ENCODE measurements at regions not wholly inside any gene's neighbourhood (a gene's known extent, or its start where the extent isn't known, plus 50 kb on each side); places are given as distances from the start of the nearest gene placed in this dataset.

- POLR2A ChIA-PET = interaction anchor here (0.6 kb wide), 1 partner anchor 104 kb away, joined by 3 read pairs; no protein-coding TSS in a partner anchor
- H3K9me3 ChIP-seq (ENCODE audit: low read length) = no peaks in the 10 kb centered on the region
- no peak overlapping the region for H2AFZ ChIP-seq (ENCODE audit: low read length)
- CTCF ChIA-PET (ENCODE audit: unreplicated experiment) = interaction anchor here (0.8 kb wide), 1 partner anchor 11 kb away, joined by 3 read pairs; no protein-coding TSS in a partner anchor
- H3K4me1 ChIP-seq (ENCODE audit: insufficient read depth, low read length, poor library complexity, severe bottlenecking) = no peaks in the 10 kb centered on the region
- no TSS peak for BruUV-seq (replicated peaks)
- no peak for DNase-seq (ENCODE audit: low spot score)
- no peaks in the 10 kb centered on the region for H3K9me2 ChIP-seq (ENCODE audit: insufficient read depth, low read length)
- no peaks in the 10 kb centered on the region for H4K20me1 ChIP-seq (ENCODE audit: insufficient read depth, low read length)
- no peak overlapping the region for H3K27ac ChIP-seq (ENCODE audit: low read depth, low read length, poor library complexity, severe bottlenecking)
- TF ChIP-seq EZH2phosphoT487 (IDR thresholded peaks at IDR 0.05; ENCODE audit: borderline replicate concordance, low read depth, low read length) = no peak
- TF ChIP-seq, protein P1, sequence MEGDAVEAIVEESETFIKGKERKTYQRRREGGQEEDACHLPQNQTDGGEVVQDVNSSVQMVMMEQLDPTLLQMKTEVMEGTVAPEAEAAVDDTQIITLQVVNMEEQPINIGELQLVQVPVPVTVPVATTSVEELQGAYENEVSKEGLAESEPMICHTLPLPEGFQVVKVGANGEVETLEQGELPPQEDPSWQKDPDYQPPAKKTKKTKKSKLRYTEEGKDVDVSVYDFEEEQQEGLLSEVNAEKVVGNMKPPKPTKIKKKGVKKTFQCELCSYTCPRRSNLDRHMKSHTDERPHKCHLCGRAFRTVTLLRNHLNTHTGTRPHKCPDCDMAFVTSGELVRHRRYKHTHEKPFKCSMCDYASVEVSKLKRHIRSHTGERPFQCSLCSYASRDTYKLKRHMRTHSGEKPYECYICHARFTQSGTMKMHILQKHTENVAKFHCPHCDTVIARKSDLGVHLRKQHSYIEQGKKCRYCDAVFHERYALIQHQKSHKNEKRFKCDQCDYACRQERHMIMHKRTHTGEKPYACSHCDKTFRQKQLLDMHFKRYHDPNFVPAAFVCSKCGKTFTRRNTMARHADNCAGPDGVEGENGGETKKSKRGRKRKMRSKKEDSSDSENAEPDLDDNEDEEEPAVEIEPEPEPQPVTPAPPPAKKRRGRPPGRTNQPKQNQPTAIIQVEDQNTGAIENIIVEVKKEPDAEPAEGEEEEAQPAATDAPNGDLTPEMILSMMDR (conservative IDR thresholded peaks at IDR 0.05; ENCODE audit: low read length) = no peak
- no peak overlapping the region for H3K4me3 ChIP-seq (ENCODE audit: low read depth, low read length, poor library complexity, severe bottlenecking)
- no peaks in the 10 kb centered on the region for H3K36me3 ChIP-seq (ENCODE audit: insufficient read depth, low read length)
- H3K4me2 ChIP-seq (ENCODE audit: low read length) = no peak overlapping the region
- H3K79me2 ChIP-seq (ENCODE audit: insufficient read depth, low read depth, low read length) = no peaks in the 10 kb centered on the region
- intact Hi-C loops (cut with micrococcal nuclease; ENCODE audit: unreplicated experiment) = no loop called here
These were observed 304.1 kb upstream of the ERBB4 start for GRCh38 chr2:212842544-212843185.

DNA sequence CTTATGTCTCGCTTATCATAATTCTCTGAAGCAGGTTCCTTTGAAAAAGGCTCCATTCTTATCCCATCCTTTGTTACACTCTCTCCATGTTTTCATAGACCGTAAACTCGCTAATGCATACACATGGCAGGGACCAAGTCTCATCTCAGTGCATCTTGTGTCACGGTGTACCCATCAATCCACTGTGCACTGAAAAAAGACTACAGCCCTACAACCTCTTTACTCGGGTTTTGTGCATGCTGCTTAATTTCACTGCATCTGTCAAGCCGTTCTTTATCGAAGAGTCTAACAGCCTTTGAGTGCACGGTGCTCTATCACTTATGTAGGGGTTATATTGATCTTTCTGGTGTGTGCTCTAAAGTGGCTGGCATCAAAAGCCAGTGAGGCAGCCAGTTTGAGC is 302.9 kb upstream of the ERBB4 start:
- Histone ChIP-seq H3K36me3 (ENCODE audit: insufficient read depth, low read length) (no peaks in the 10 kb centered on the region), H3K4me2 (ENCODE audit: low read length) (no peak overlapping the region), H3K4me1 (ENCODE audit: insufficient read depth, low read length, poor library complexity, severe bottlenecking) (no peaks in the 10 kb centered on the region), H3K27ac (ENCODE audit: low read depth, low read length, poor library complexity, severe bottlenecking) (no peak overlapping the region), H3K9me3 (ENCODE audit: low read length) (no peaks in the 10 kb centered on the region), H3K79me2 (ENCODE audit: insufficient read depth, low read depth, low read length) (no peaks in the 10 kb centered on the region), H4K20me1 (ENCODE audit: insufficient read depth, low read length) (no peaks in the 10 kb centered on the region), H2AFZ (ENCODE audit: low read length) (no peak overlapping the region), H3K4me3 (ENCODE audit: low read depth, low read length, poor library complexity, severe bottlenecking) (no peak overlapping the region), H3K9me2 (ENCODE audit: insufficient read depth, low read length) (no peaks in the 10 kb centered on the region)
- intact Hi-C loops (cut with micrococcal nuclease; ENCODE audit: unreplicated experiment) = no loop called here
- POLR2A ChIA-PET = no interaction called here
- CTCF ChIA-PET (ENCODE audit: unreplicated experiment) = no interaction called here
- no peak for TF ChIP-seq EZH2phosphoT487 (IDR thresholded peaks at IDR 0.05; ENCODE audit: borderline replicate concordance, low read depth, low read length)
- TF ChIP-seq, protein P1 (conservative IDR thresholded peaks at IDR 0.05; ENCODE audit: low read length) = no peak
- DNase-seq (ENCODE audit: low spot score) = no peak
- no TSS peak for BruUV-seq (replicated peaks)
